ENCODE measurements at regions not wholly inside any gene's neighbourhood (a gene's known extent, or its start where the extent isn't known, plus 50 kb on each side); places are given as distances from the start of the nearest gene placed in this dataset.

- H3K9ac ChIP-seq (replicated peaks; ENCODE audit: extremely low read depth, insufficient read depth, low read length), result no peak overlapping the region
- dilution Hi-C loops (cut with MboI; ENCODE audit: extremely low pct_ligation_motif_present, low sequenced_read_pairs), result no loop called here
- no peaks in the 10 kb centered on the region for H3K9me1 ChIP-seq (replicated peaks; ENCODE audit: control insufficient read depth, extremely low read depth, insufficient read depth, low read length)
- no peaks in the 10 kb centered on the region for H3K36me3 ChIP-seq (ENCODE audit: control insufficient read depth in 2 of 2, extremely low read depth in 1 of 2, insufficient read depth in 2 of 2, low read length in 2 of 2)
- intact Hi-C loops (cut with micrococcal nuclease), result no loop called here
- H3K4me2 ChIP-seq (ENCODE audit: insufficient read depth, low read length), result no peak overlapping the region
- H3K4me3 ChIP-seq (replicated peaks in 1 of 3; ENCODE audit: insufficient read depth in 1 of 3, low read depth in 1 of 3, low read length in 3 of 3), result no peak overlapping the region
- DNase-seq (ENCODE audit: low read depth, low spot score), result no peak
- ChIA-PET CTCF (no interaction called here), POLR2A (no interaction called here)
- TF ChIP-seq MAX (IDR thresholded peaks at IDR 0.05; ENCODE audit: insufficient read depth, insufficient read length) (no peak), CTCF (IDR thresholded peaks at IDR 0.05; ENCODE audit: extremely low read depth in 1 of 2, insufficient read depth in 1 of 2, low read depth in 1 of 2, low read length in 2 of 2) (no peak), JUN (IDR thresholded peaks at IDR 0.05; ENCODE audit: borderline replicate concordance, insufficient read depth, insufficient read length, low read depth) (no peak), FOS (IDR thresholded peaks at IDR 0.05; ENCODE audit: borderline replicate concordance, insufficient read depth, low read length) (no peak), POLR2A (IDR thresholded peaks at IDR 0.05; ENCODE audit: low read depth, low read length) (no peak), EZH2 (IDR thresholded peaks at IDR 0.05; ENCODE audit: borderline replicate concordance, low read depth, low read length, severe bottlenecking) (no peak), GATA2 (IDR thresholded peaks at IDR 0.05; ENCODE audit: insufficient read depth, insufficient read length, low read depth, low read length) (no peak), POLR2AphosphoS5 (IDR thresholded peaks at IDR 0.05; ENCODE audit: insufficient read depth, low read depth, low read length) (no peak)
- H2AFZ ChIP-seq (ENCODE audit: low read depth, low read length), result no peak overlapping the region
- no peak for FAIRE-seq
- no peaks in the 10 kb centered on the region for H3K4me1 ChIP-seq (ENCODE audit: control insufficient read depth, extremely low read depth, insufficient read depth, low read length)
- no peaks in the 10 kb centered on the region for H4K20me1 ChIP-seq (replicated peaks; ENCODE audit: control insufficient read depth, extremely low read depth, insufficient read depth, low read length)
- H3K9me3 ChIP-seq (replicated peaks; ENCODE audit: control insufficient read depth, insufficient read depth, low read length), result no peaks in the 10 kb centered on the region
- H3K27ac ChIP-seq (ENCODE audit: insufficient read depth, low read depth, low read length), result no peak overlapping the region
- peaks cover 3% of the 10 kb centered on the region for H3K79me2 ChIP-seq (ENCODE audit: control insufficient read depth, insufficient read depth, low read length)
- no TSS peak for BruUV-seq (replicated peaks)
- no peaks in the 10 kb centered on the region for H3K27me3 ChIP-seq (ENCODE audit: control insufficient read depth in 2 of 2, insufficient read depth in 2 of 2, low read length in 2 of 2)
Measured at GRCh38 chr7:131090886-131091692, 236.6 kb upstream of the MKLN1 start.
